Activated T-cell treated with anti-CD3 and anti-CD28 coated beads, Interleukin-2, amount 50 U/mL, for 72 hours (primary cell): ENCODE measurements at regions not wholly inside any gene's neighbourhood (a gene's known extent, or its start where the extent isn't known, plus 50 kb on each side); places are given as distances from the start of the nearest gene placed in this dataset.

Experiments
- ATAC-seq, 2 donors: fragments of 150-1000 bp; cut with Tn5 transposase; replicated peaks in 1 of 2; 2 replicates each; pipeline ENCODE4 v1.10.0; 2021; ENCODE audit warnings: moderate library complexity in 2 of 2, mild to moderate bottlenecking in 1 of 2
- DNase-seq, 2 donors: peaks; one replicate each; pipeline ENCODE4 v3.0.0; 2021 to 2022; ENCODE audit warnings: mixed read lengths in 1 of 2
- H3K27ac Mint-ChIP-seq: one replicate; pipeline ENCODE4 v1.8.0; 2022; ENCODE audit warnings: mild to moderate bottlenecking, moderate library complexity, mixed read lengths
- H3K27me3 Mint-ChIP-seq: one replicate; pipeline ENCODE4 v1.8.0; 2022; ENCODE audit warnings: low read depth, mixed read lengths
- H3K36me3 Mint-ChIP-seq, 2 donors: one replicate each; pipeline ENCODE4 v1.8.0; 2022; ENCODE audit warnings: mixed read lengths in 2 of 2, mild to moderate bottlenecking in 1 of 2; ENCODE audit not compliant: insufficient read depth in 2 of 2
- H3K4me1 Mint-ChIP-seq: one replicate; pipeline ENCODE4 v1.8.0; 2022; ENCODE audit warnings: low read depth, mixed read lengths
- H3K4me3 Mint-ChIP-seq, 2 donors: one replicate each; pipeline ENCODE4 v1.8.0; 2022; ENCODE audit warnings: mild to moderate bottlenecking in 2 of 2, mixed read lengths in 2 of 2, moderate library complexity in 2 of 2
- H3K9me3 Mint-ChIP-seq, 2 donors: one replicate each; pipeline ENCODE4 v1.8.0; 2022; ENCODE audit warnings: mixed read lengths in 2 of 2

DNA sequence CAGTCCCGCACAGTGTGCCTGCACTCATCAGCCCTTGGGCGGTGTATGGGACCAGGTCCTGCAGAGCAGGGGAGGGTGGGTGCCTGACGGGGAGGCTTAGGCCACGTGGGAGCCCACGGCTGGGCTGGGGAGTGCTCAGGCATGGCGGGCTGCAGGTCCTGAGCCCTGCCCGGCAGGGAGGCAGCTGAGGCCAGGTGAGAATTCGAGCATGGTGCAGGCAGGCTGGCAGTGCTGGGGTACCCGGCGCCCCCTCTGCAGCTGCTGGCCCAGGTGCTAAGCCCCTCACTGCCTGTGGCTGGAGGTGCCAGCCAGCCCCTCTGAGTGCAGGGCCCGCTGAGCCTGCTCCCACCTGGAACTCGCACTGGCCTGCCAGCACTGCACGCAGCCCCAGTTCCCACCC, 630.9 kb upstream of the PCDH20 start:
- no peak for ATAC-seq
- H3K4me1 Mint-ChIP-seq: no peaks in the 10 kb centered on the region

DNA sequence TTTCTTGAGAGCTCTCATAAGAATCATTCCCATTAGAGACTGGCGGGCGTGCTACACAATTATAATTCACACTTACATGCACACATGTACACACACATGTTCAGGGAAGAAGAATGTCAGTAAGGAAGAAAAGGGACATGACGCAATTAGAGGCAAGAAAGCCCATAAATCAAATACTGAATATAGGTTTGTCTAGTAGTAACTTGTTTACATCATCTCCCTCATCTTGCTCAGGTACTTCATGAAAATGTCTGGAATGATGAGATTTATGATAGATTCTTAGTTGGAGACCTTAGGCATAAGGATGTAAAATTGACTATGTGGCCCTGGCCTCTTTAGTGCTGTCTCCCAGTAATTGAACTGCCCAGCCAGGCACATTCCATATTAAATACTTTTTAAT, 628.0 kb upstream of the PCDH20 start:
- DNase-seq: no peak
- no peaks in the 10 kb centered on the region for H3K36me3 Mint-ChIP-seq
- H3K27ac Mint-ChIP-seq: no peak overlapping the region
- no peaks in the 10 kb centered on the region for H3K27me3 Mint-ChIP-seq
- no peak overlapping the region for H3K4me3 Mint-ChIP-seq
- H3K4me1 Mint-ChIP-seq: no peaks in the 10 kb centered on the region
- peaks cover 0 to 5% of the 10 kb centered on the region in 2 donors for H3K9me3 Mint-ChIP-seq
- ATAC-seq: no peak

More for the DNA sequence above, 630.9 kb upstream of the PCDH20 start:
- Mint-ChIP-seq H3K9me3 (peaks cover 4 to 7% of the 10 kb centered on the region in 2 donors), H3K4me3 (no peak overlapping the region), H3K36me3 (peaks cover 0 to 2% of the 10 kb centered on the region in 2 donors), H3K27ac (no peak overlapping the region), H3K27me3 (no peaks in the 10 kb centered on the region)
- no peak for DNase-seq

- H3K4me3 Mint-ChIP-seq: no peak overlapping the region
- DNase-seq (no peak), ATAC-seq (no peak)
- no peak overlapping the region for H3K27ac Mint-ChIP-seq
- peaks cover 1 to 8% of the 10 kb centered on the region in 2 donors for H3K9me3 Mint-ChIP-seq
- no peaks in the 10 kb centered on the region for H3K36me3 Mint-ChIP-seq
- no peaks in the 10 kb centered on the region for H3K27me3 Mint-ChIP-seq
- H3K4me1 Mint-ChIP-seq: no peaks in the 10 kb centered on the region
Measured at GRCh38 chr13:62040806-62041205, 625.2 kb upstream of the PCDH20 start.

GRCh38 chr13:62040078-62040477, 624.4 kb upstream of the PCDH20 start:
- Mint-ChIP-seq H3K36me3 (no peaks in the 10 kb centered on the region), H3K27me3 (no peaks in the 10 kb centered on the region), H3K9me3 (peaks cover 1 to 5% of the 10 kb centered on the region in 2 donors), H3K4me3 (no peak overlapping the region), H3K27ac (no peak overlapping the region), H3K4me1 (no peaks in the 10 kb centered on the region)
- no peak for DNase-seq
- ATAC-seq: no peak

- no peak for DNase-seq
- Mint-ChIP-seq H3K4me1 (no peaks in the 10 kb centered on the region), H3K36me3 (no peaks in the 10 kb centered on the region), H3K4me3 (no peak overlapping the region), H3K27me3 (no peaks in the 10 kb centered on the region), H3K27ac (no peak overlapping the region), H3K9me3 (peaks cover 1 to 3% of the 10 kb centered on the region in 2 donors)
- ATAC-seq: no peak
Measured at GRCh38 chr13:62038214-62038613, 622.6 kb upstream of the PCDH20 start.

GRCh38 chr13:62035981-62036380, 620.3 kb upstream of the PCDH20 start:
- peaks cover 1 to 3% of the 10 kb centered on the region in 2 donors for H3K9me3 Mint-ChIP-seq
- no peaks in the 10 kb centered on the region for H3K36me3 Mint-ChIP-seq
- no peaks in the 10 kb centered on the region for H3K4me1 Mint-ChIP-seq
- DNase-seq (no peak), ATAC-seq (no peak)
- no peaks in the 10 kb centered on the region for H3K27me3 Mint-ChIP-seq
- no peak overlapping the region for H3K4me3 Mint-ChIP-seq
- no peak overlapping the region for H3K27ac Mint-ChIP-seq

- H3K27ac Mint-ChIP-seq: no peak overlapping the region
- no peak overlapping the region for H3K4me3 Mint-ChIP-seq
- H3K36me3 Mint-ChIP-seq: no peaks in the 10 kb centered on the region
- no peaks in the 10 kb centered on the region for H3K4me1 Mint-ChIP-seq
- DNase-seq: no peak
- H3K27me3 Mint-ChIP-seq: no peaks in the 10 kb centered on the region
- H3K9me3 Mint-ChIP-seq: peaks cover 1 to 3% of the 10 kb centered on the region in 2 donors
- ATAC-seq: no peak
Measured at GRCh38 chr13:62033934-62034333, 618.3 kb upstream of the PCDH20 start.

DNA sequence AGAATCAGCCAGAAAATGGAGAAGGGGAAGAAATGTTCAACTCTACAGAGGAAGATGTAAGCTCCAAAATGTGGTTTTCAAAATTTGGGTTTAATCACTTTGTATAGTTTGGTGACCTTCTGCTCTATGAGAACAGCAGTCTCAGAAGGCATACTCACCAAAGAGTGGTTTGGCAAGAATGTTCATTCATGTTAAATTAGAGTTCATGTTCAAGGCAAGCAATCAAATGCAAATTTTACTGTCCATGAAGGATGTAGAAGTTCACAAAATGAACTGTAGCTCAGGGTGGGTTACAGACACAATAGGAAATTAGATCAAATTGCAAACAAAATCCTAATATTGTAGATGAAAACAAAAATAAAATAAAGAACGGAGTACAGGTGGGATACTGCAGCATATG, 606.7 kb upstream of the PCDH20 start:
- Mint-ChIP-seq H3K9me3 (no peaks in the 10 kb centered on the region), H3K4me1 (no peaks in the 10 kb centered on the region), H3K4me3 (no peak overlapping the region), H3K36me3 (no peaks in the 10 kb centered on the region), H3K27me3 (no peaks in the 10 kb centered on the region), H3K27ac (no peak overlapping the region)
- DNase-seq (no peak), ATAC-seq (no peak)

- Mint-ChIP-seq H3K9me3 (peaks cover 0 to 1% of the 10 kb centered on the region in 2 donors), H3K4me3 (no peak overlapping the region), H3K4me1 (no peaks in the 10 kb centered on the region), H3K27me3 (no peaks in the 10 kb centered on the region), H3K36me3 (no peaks in the 10 kb centered on the region), H3K27ac (no peak overlapping the region)
- DNase-seq (no peak), ATAC-seq (no peak)
Measured at GRCh38 chr13:62019858-62020257, 604.2 kb upstream of the PCDH20 start.

GRCh38 chr13:62014299-62014698, 598.6 kb upstream of the PCDH20 start:
- H3K4me1 Mint-ChIP-seq: no peaks in the 10 kb centered on the region

DNA sequence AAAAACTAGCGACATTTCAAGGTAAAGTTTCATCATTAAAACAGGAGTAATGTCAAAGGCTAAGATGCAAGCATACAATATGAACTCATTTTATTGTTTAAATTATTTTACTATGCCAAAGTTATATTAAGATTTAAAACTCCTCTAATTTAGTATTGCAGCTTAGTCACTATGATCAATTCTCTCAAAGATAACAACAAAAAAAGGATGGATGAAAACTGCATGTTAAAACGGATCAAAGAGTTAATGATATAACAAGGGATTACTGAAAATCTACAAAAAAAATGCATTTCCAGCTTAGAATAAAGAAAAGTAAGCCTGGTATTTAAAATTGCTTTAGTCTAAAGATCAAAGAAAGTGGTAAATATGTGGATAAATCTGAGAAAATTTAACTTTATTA, 587.8 kb upstream of the PCDH20 start:
- DNase-seq: no peak
- Mint-ChIP-seq H3K4me3 (no peak overlapping the region), H3K9me3 (peaks cover 3 to 6% of the 10 kb centered on the region in 2 donors), H3K4me1 (no peaks in the 10 kb centered on the region), H3K27ac (no peak overlapping the region), H3K27me3 (no peaks in the 10 kb centered on the region), H3K36me3 (no peaks in the 10 kb centered on the region)
- ATAC-seq: no peak

More at GRCh38 chr13:62014299-62014698, 598.6 kb upstream of the PCDH20 start:
- Mint-ChIP-seq H3K4me3 (no peak overlapping the region), H3K36me3 (no peaks in the 10 kb centered on the region), H3K9me3 (peaks cover 1% of the 10 kb centered on the region in 2 donors), H3K27me3 (no peaks in the 10 kb centered on the region), H3K27ac (no peak overlapping the region)
- ATAC-seq: no peak
- DNase-seq: no peak

GRCh38 chr13:61994174-61994573, 578.5 kb upstream of the PCDH20 start:
- H3K27me3 Mint-ChIP-seq: no peaks in the 10 kb centered on the region
- H3K4me3 Mint-ChIP-seq: no peak overlapping the region
- no peak for DNase-seq
- H3K9me3 Mint-ChIP-seq: peaks cover 10 to 15% of the 10 kb centered on the region in 2 donors
- no peaks in the 10 kb centered on the region for H3K36me3 Mint-ChIP-seq
- H3K27ac Mint-ChIP-seq: no peak overlapping the region
- no peaks in the 10 kb centered on the region for H3K4me1 Mint-ChIP-seq
- ATAC-seq: no peak

GRCh38 chr13:61989978-61990377, 574.3 kb upstream of the PCDH20 start:
- Mint-ChIP-seq H3K9me3 (peaks cover 6 to 7% of the 10 kb centered on the region in 2 donors), H3K4me1 (no peaks in the 10 kb centered on the region), H3K27me3 (no peaks in the 10 kb centered on the region), H3K27ac (no peak overlapping the region), H3K36me3 (no peaks in the 10 kb centered on the region), H3K4me3 (no peak overlapping the region)
- DNase-seq (no peak), ATAC-seq (no peak)

DNA sequence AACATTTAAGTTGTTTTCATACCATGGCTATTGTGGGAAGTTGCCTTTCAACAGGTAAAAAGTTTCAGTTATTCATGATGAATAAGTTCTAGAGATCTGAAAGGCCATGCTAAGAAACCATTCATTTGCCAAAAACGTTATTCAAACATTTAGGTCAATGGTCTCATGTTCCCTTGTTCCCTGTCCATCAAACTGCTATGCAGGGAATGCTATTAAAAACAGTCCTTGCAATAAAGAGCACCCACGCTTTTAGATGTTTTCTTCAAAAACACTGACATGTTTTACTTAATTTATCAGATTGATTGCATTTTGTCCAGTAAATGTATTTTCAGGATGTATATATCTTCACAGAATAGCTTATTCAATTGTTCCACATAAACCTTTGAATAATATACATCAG, 573.2 kb upstream of the PCDH20 start:
- H3K4me3 Mint-ChIP-seq: no peak overlapping the region
- no peaks in the 10 kb centered on the region for H3K4me1 Mint-ChIP-seq
- no peaks in the 10 kb centered on the region for H3K27me3 Mint-ChIP-seq
- no peak for ATAC-seq
- no peak overlapping the region for H3K27ac Mint-ChIP-seq
- H3K9me3 Mint-ChIP-seq: peaks cover under 1 to 2% of the 10 kb centered on the region in 2 donors
- H3K36me3 Mint-ChIP-seq: no peaks in the 10 kb centered on the region
- DNase-seq: no peak
